ENCODE measurements at regions not wholly inside any gene's neighbourhood (a gene's known extent, or its start where the extent isn't known, plus 50 kb on each side); places are given as distances from the start of the nearest gene placed in this dataset.

- intact Hi-C loops (cut with DNase I, micrococcal nuclease): no loop called here
- DNase-seq: no peak
- ATAC-seq: no peak
These were observed 102.0 kb upstream of the CDH5 start for GRCh38 chr16:66264311-66265047.

DNA sequence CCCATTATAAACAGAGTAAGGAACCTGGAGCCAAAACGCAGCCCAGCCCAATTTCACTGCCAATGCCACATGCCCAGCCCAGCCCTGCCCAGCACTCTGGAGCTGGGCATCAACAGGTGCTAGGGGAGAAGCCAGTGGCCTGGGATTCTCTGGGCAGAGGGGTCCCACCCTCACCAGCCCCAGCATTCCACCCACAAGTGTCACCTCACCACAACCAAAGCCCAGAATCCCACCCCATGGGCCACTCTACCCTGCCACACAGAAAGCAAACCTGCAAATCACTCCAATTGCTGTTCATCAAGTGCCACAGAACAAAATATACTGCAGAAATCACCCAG is 102.5 kb upstream of the CDH5 start:
- Histone ChIP-seq H3K9me3 (no peaks in the 10 kb centered on the region), H3K4me3 (no peak overlapping the region), H3K4me1 (ENCODE audit: low read depth) (no peaks in the 10 kb centered on the region), H3K36me3 (ENCODE audit: low read depth) (no peaks in the 10 kb centered on the region)
- intact Hi-C loops (cut with DNase I, micrococcal nuclease): no loop called here
- ATAC-seq (no peak), DNase-seq (no peak)
- TF ChIP-seq, protein P1, sequence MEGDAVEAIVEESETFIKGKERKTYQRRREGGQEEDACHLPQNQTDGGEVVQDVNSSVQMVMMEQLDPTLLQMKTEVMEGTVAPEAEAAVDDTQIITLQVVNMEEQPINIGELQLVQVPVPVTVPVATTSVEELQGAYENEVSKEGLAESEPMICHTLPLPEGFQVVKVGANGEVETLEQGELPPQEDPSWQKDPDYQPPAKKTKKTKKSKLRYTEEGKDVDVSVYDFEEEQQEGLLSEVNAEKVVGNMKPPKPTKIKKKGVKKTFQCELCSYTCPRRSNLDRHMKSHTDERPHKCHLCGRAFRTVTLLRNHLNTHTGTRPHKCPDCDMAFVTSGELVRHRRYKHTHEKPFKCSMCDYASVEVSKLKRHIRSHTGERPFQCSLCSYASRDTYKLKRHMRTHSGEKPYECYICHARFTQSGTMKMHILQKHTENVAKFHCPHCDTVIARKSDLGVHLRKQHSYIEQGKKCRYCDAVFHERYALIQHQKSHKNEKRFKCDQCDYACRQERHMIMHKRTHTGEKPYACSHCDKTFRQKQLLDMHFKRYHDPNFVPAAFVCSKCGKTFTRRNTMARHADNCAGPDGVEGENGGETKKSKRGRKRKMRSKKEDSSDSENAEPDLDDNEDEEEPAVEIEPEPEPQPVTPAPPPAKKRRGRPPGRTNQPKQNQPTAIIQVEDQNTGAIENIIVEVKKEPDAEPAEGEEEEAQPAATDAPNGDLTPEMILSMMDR (IDR thresholded peaks at IDR 0.05): no peak

More at GRCh38 chr16:66264311-66265047, 102.0 kb upstream of the CDH5 start:
- no peaks in the 10 kb centered on the region for H3K4me1 ChIP-seq (ENCODE audit: low read depth)
- no peak overlapping the region for H3K4me3 ChIP-seq
- TF ChIP-seq, protein P1 (IDR thresholded peaks at IDR 0.05): no peak
- H3K9me3 ChIP-seq: no peaks in the 10 kb centered on the region
- no peaks in the 10 kb centered on the region for H3K36me3 ChIP-seq (ENCODE audit: low read depth)

GRCh38 chr16:66263168-66263972 is 103.1 kb upstream of the CDH5 start:
- Histone ChIP-seq H3K4me3 (no peak overlapping the region), H3K4me1 (ENCODE audit: low read depth) (no peaks in the 10 kb centered on the region), H3K9me3 (no peaks in the 10 kb centered on the region), H3K36me3 (ENCODE audit: low read depth) (no peaks in the 10 kb centered on the region)
- no peak for ATAC-seq
- intact Hi-C loops (cut with DNase I, micrococcal nuclease): no loop called here
- no peak for DNase-seq
- TF ChIP-seq, protein P1 (IDR thresholded peaks at IDR 0.05): no peak

DNA sequence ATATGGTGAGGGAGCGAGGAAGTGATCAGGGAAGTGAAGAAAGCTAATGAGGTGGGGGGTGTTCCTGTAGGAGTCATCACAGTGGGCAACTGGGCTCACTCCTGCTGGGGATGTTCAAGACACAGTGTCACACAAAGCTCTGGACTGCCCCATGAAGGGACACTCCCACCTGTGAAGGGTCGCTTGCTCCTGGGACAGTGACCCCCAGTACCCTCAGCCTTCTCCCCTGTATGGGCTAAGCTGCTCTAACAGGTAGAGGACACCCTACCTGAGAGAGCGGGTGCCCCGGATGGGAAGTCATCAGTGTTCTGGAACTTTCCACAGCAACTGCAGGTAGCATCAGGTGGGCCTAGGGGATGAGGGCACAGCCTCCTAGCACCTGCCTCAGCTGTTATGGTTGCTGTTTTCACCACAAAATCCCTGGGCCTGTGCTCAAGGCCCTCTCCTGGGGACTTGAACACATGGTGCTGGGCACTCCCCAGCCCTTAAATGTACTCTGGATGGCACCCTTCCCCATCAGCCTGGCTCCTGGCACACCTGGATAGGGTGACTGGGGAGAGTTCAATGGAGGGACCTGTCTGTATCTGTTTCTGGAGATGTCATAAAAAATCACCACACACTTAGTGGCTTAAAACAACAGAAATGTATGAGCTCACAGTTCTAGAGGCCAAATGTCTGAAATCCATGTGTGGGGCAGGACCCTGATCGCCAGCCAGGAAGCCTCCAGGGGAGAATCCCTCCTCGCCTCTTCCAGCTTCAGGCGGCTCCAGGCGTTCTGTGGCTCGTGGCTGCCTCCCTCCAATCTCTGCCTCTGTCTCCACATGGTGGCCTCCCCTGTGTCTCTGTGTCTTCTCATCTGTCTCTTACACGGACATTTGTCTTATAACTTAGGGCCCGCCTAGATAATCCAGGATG is 104.0 kb upstream of the CDH5 start:
- peak; percentile 31 for ATAC-seq
- Histone ChIP-seq H3K36me3 (ENCODE audit: low read depth) (no peaks in the 10 kb centered on the region), H3K4me3 (no peak overlapping the region), H3K4me1 (ENCODE audit: low read depth) (no peaks in the 10 kb centered on the region), H3K9me3 (no peaks in the 10 kb centered on the region)
- intact Hi-C loops (cut with DNase I, micrococcal nuclease): no loop called here
- TF ChIP-seq, protein P1 (IDR thresholded peaks at IDR 0.05): no peak
- DNase-seq: peak in 1 of 3 donors; percentile 21

DNA sequence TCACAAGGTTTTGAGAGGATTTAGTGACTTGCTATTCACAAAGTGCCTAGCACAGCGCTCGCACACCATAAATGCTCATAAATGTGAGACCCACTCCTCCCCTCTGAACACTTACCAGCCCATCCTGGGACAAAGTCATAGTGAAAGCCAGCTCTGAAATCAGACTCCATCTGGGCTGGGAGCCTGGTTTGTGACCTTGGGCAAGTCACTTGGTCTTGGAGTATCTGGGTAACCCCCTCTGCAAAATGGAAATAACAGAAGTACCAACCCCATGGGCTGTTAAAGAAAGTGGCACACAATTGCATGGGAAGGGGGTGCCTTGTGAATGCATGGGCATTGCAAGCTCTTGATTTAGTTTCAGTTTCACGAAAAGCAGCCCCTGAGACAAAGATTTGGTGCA is 104.7 kb upstream of the CDH5 start:
- TF ChIP-seq, protein P1 (IDR thresholded peaks at IDR 0.05): no peak
- H3K36me3 ChIP-seq (ENCODE audit: low read depth): no peaks in the 10 kb centered on the region
- no peaks in the 10 kb centered on the region for H3K9me3 ChIP-seq
- DNase-seq: no peak
- ATAC-seq: no peak
- H3K4me1 ChIP-seq (ENCODE audit: low read depth): no peaks in the 10 kb centered on the region
- no peak overlapping the region for H3K4me3 ChIP-seq
- intact Hi-C loops (cut with DNase I, micrococcal nuclease): no loop called here
